IMR-90 (cell line): ENCODE measurements at regions not wholly inside any gene's neighbourhood (a gene's known extent, or its start where the extent isn't known, plus 50 kb on each side); places are given as distances from the start of the nearest gene placed in this dataset.

Experiments used
- ATAC-seq: fragments of 200-7000 bp; cut with Tn5 transposase; 2 replicates; pipeline ENCODE4 v1.9.1; 2020; ENCODE audit warnings: low read depth, mild to moderate bottlenecking, moderate library complexity
- BruUV-seq: library from RNA; stranded (reverse); fragments of 400-500 nt; replicated peaks from 2 replicates; lab custom pipeline; 2021; lab: Mats Ljungman, UMichigan
- CTCF ChIA-PET: fragments of 300-600 bp; formaldehyde crosslinking; extraction: SDS; loops from one replicate; lab custom pipeline; 2021; ENCODE audit warnings: antibody characterized with exemption; lab: Yijun Ruan, JAX
- POLR2A ChIA-PET: fragments of 300-600 bp; sonication (Branson Sonifier 250); formaldehyde crosslinking; loops from one replicate; lab custom pipeline; 2022; ENCODE audit warnings: antibody characterized with exemption; ENCODE audit not compliant: unreplicated experiment; lab: Charles Lee
- DNase-seq: peaks from one replicate; pipeline ENCODE4 v3.0.0; 2013
- H2AFZ ChIP-seq: replicated peaks from 2 replicates; pipeline ENCODE3; 2013; ENCODE audit warnings: low read length, mild to moderate bottlenecking; ENCODE audit not compliant: poor library complexity
- H2AK5ac ChIP-seq: 2 replicates; pipeline ENCODE4 v1.6.1; 2013; ENCODE audit warnings: low read depth, low read length, inconsistent platforms
- H2AK9ac ChIP-seq: replicated peaks from 2 replicates; pipeline ENCODE3; 2013; ENCODE audit warnings: mild to moderate bottlenecking, low read depth, low read length, moderate library complexity; ENCODE audit not compliant: poor library complexity
- H2BK120ac ChIP-seq: 2 replicates; pipeline ENCODE4 v1.6.1; 2013; ENCODE audit warnings: low read depth, low read length, inconsistent platforms
- H2BK15ac ChIP-seq: 3 replicates; pipeline ENCODE4 v1.6.1; 2013; ENCODE audit warnings: low read depth, low read length, inconsistent platforms
- H2BK20ac ChIP-seq: 2 replicates; pipeline ENCODE4 v1.6.1; 2013; ENCODE audit warnings: low read depth, mild to moderate bottlenecking, inconsistent platforms, low read length, moderate library complexity
- H2BK5ac ChIP-seq: 2 replicates; pipeline ENCODE4 v1.6.1; 2013; ENCODE audit warnings: mild to moderate bottlenecking, low read depth, low read length, inconsistent platforms; ENCODE audit not compliant: poor library complexity, severe bottlenecking
- H3K14ac ChIP-seq: replicated peaks from 2 replicates; pipeline ENCODE4 v1.6.1; 2013; ENCODE audit warnings: low read depth, low read length, inconsistent platforms
- H3K18ac ChIP-seq: 2 replicates; pipeline ENCODE4 v1.6.1; 2013; ENCODE audit warnings: low read depth, low read length, control low read depth
- H3K23ac ChIP-seq: 2 replicates; pipeline ENCODE4 v1.6.1; 2013; ENCODE audit warnings: low read depth, low read length, inconsistent platforms
- H3K27ac ChIP-seq: 2 replicates; pipeline ENCODE4 v1.5.1; 2013; ENCODE audit warnings: mild to moderate bottlenecking, control low read depth, low read length; ENCODE audit not compliant: insufficient read depth
- H3K27me3 ChIP-seq: 2 replicates; pipeline ENCODE4 v1.6.1; 2013; ENCODE audit warnings: low read length; ENCODE audit not compliant: control insufficient read depth, insufficient read depth
- H3K36me3 ChIP-seq: 2 replicates; pipeline ENCODE4 v1.6.1; 2013; ENCODE audit warnings: low read length, mixed read lengths; ENCODE audit not compliant: control insufficient read depth, insufficient read depth
- H3K4ac ChIP-seq: 2 replicates; pipeline ENCODE4 v1.6.1; 2013; ENCODE audit warnings: low read depth, low read length, inconsistent platforms
- H3K4me1 ChIP-seq: 2 replicates; pipeline ENCODE4 v1.6.1; 2013; ENCODE audit warnings: low read length, mixed read lengths; ENCODE audit not compliant: control insufficient read depth, insufficient read depth
- H3K4me2 ChIP-seq: 2 replicates; pipeline ENCODE4 v1.6.1; 2013; ENCODE audit warnings: low read depth, mild to moderate bottlenecking, control low read depth, low read length, moderate library complexity
- H3K4me3 ChIP-seq: 2 replicates; pipeline ENCODE4 v1.5.1; 2013; ENCODE audit warnings: low read depth, mild to moderate bottlenecking, control low read depth, low read length, moderate library complexity; ENCODE audit not compliant: insufficient read depth
- H3K56ac ChIP-seq: 2 replicates; pipeline ENCODE4 v1.6.1; 2013; ENCODE audit warnings: low read length, inconsistent platforms; ENCODE audit not compliant: insufficient read depth; ENCODE audit errors: extremely low read depth
- H3K79me1 ChIP-seq, 2 experiments: 2 replicates each; pipeline ENCODE4 v1.6.1; 2013; ENCODE audit warnings: low read length in 2 of 2, inconsistent platforms in 1 of 2, low read depth in 1 of 2
- H3K9ac ChIP-seq: 2 replicates; pipeline ENCODE4 v1.6.1; 2013; ENCODE audit warnings: low read depth, low read length, control low read depth
- H3K9me1 ChIP-seq: 2 replicates; pipeline ENCODE4 v1.6.1; 2013; ENCODE audit warnings: low read length, inconsistent platforms; ENCODE audit not compliant: insufficient read depth
- H3K9me3 ChIP-seq: 2 replicates; pipeline ENCODE4 v1.6.1; 2013; ENCODE audit warnings: low read length; ENCODE audit not compliant: control insufficient read depth, insufficient read depth
- H4K20me1 ChIP-seq: 2 replicates; pipeline ENCODE4 v1.6.1; 2013; ENCODE audit warnings: low read length, inconsistent platforms; ENCODE audit not compliant: insufficient read depth
- H4K5ac ChIP-seq: 2 replicates; pipeline ENCODE4 v1.6.1; 2013; ENCODE audit warnings: mild to moderate bottlenecking, low read depth, low read length, control low read depth
- H4K8ac ChIP-seq, 2 experiments: 2 replicates each; pipeline ENCODE4 v1.6.1; 2013; ENCODE audit warnings: low read depth in 2 of 2, low read length in 2 of 2, control low read depth in 1 of 2, inconsistent platforms in 1 of 2
- H4K91ac ChIP-seq: 2 replicates; pipeline ENCODE4 v1.6.1; 2013; ENCODE audit warnings: low read depth, low read length, inconsistent platforms; ENCODE audit not compliant: insufficient read depth
- CEBPB ChIP-seq: IDR thresholded peaks from 2 replicates; pipeline ENCODE4 v1.6.1; 2012; ENCODE audit warnings: low read depth, low read length, improper control_type of control experiment
- MAFK ChIP-seq: IDR thresholded peaks from 2 replicates; pipeline ENCODE4 v1.6.1; 2012; ENCODE audit warnings: low read depth, low read length, improper control_type of control experiment
- RCOR1 ChIP-seq: IDR thresholded peaks from 2 replicates; pipeline ENCODE4 v1.6.1; 2012; ENCODE audit warnings: mild to moderate bottlenecking, low read length, improper control_type of control experiment; ENCODE audit not compliant: insufficient replicate concordance
- WGBS, 2 experiments: methylation state at CpG; one replicate each; pipeline versions ENCODE4 v1.1.5 to v1.1.7; 2013; ENCODE audit warnings: missing lambda C conversion rate in 2 of 2; ENCODE audit not compliant: insufficient read length in 1 of 2; ENCODE audit errors: extremely low coverage in 2 of 2; 5-methylcytosine and 5-hydroxymethylcytosine counted together
- dilution Hi-C: fragments of 300-500 bp; cut with HindIII; formaldehyde crosslinking; loops from one replicate; pipeline ENCODE4 v1.14.3; 2018; ENCODE audit warnings: low sequenced_read_pairs; ENCODE audit not compliant: unreplicated experiment
- in situ Hi-C: fragments of 300-500 bp; cut with MboI; formaldehyde crosslinking; loops from 3 replicates; pipeline ENCODE4 v1.14.3; 2019; ENCODE audit warnings: low sequenced_read_pairs, inconsistent platforms, mixed read lengths
- intact Hi-C: fragments of 100-400 bp; cut with micrococcal nuclease; formaldehyde crosslinking; loops from 2 replicates; pipeline ENCODE4 v1.10.0; 2022
- TF ChIP-seq, protein P1 (sequence below): conservative IDR thresholded peaks from 2 replicates; pipeline ENCODE4 v1.5.1; 2012; ENCODE audit warnings: mild to moderate bottlenecking, low read depth, low read length, improper control_type of control experiment

GRCh38 chr2:57843158-57843557 lies 203.4 kb upstream of the VRK2 start:
- no TSS peak for BruUV-seq
- in situ Hi-C loops: no loop called here
- POLR2A ChIA-PET: no interaction called here

More at GRCh38 chr2:57843158-57843557, 203.4 kb upstream of the VRK2 start:
- Histone ChIP-seq H3K79me1 (no peaks in the 10 kb centered on the region), H3K14ac (no peak overlapping the region), H4K20me1 (no peaks in the 10 kb centered on the region), H2BK120ac (no peak overlapping the region), H4K91ac (no peak overlapping the region), H3K56ac (no peak overlapping the region), H3K9me1 (no peaks in the 10 kb centered on the region), H2BK5ac (no peak overlapping the region), H3K9me3 (no peaks in the 10 kb centered on the region), H3K4me1 (no peaks in the 10 kb centered on the region), H3K9ac (no peak overlapping the region), H3K4me2 (no peak overlapping the region), H3K36me3 (no peaks in the 10 kb centered on the region), H3K23ac (no peak overlapping the region), H3K27ac (no peak overlapping the region), H2AK5ac (no peak overlapping the region), H2AFZ (no peak overlapping the region), H2AK9ac (no peak overlapping the region), H3K27me3 (no peaks in the 10 kb centered on the region), H3K4ac (no peak overlapping the region), H4K8ac (no peak overlapping the region), H2BK15ac (no peak overlapping the region), H3K4me3 (no peak overlapping the region), H4K5ac (no peak overlapping the region), H3K18ac (no peak overlapping the region), H2BK20ac (no peak overlapping the region)
- ATAC-seq (no peak), DNase-seq (no peak)
- TF ChIP-seq MAFK (no peak), CEBPB (no peak), RCOR1 (no peak)
- TF ChIP-seq, protein P1, sequence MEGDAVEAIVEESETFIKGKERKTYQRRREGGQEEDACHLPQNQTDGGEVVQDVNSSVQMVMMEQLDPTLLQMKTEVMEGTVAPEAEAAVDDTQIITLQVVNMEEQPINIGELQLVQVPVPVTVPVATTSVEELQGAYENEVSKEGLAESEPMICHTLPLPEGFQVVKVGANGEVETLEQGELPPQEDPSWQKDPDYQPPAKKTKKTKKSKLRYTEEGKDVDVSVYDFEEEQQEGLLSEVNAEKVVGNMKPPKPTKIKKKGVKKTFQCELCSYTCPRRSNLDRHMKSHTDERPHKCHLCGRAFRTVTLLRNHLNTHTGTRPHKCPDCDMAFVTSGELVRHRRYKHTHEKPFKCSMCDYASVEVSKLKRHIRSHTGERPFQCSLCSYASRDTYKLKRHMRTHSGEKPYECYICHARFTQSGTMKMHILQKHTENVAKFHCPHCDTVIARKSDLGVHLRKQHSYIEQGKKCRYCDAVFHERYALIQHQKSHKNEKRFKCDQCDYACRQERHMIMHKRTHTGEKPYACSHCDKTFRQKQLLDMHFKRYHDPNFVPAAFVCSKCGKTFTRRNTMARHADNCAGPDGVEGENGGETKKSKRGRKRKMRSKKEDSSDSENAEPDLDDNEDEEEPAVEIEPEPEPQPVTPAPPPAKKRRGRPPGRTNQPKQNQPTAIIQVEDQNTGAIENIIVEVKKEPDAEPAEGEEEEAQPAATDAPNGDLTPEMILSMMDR: no peak
- dilution Hi-C loops (no loop called here), intact Hi-C loops (no loop called here)
- CTCF ChIA-PET: interaction anchor here (0.6 kb wide), 1 partner anchor 546 kb away, joined by 3 read pairs; no protein-coding TSS in a partner anchor
- 80% methylated on average over 1 of the region's 3 CpGs; no CpG with 5 or more reads in 1 of the 2 experiments for WGBS, 2 experiments
